GM18507 (cell line): ENCODE measurements at regions not wholly inside any gene's neighbourhood (a gene's known extent, or its start where the extent isn't known, plus 50 kb on each side); places are given as distances from the start of the nearest gene placed in this dataset.
"Not testable (repeated sequence)": the region's sequence is repeated elsewhere in the genome, so short reads cannot be mapped to it uniquely, and the experiment has no call there.

Source experiments
- DNase-seq: peaks from one replicate; pipeline ENCODE4 v3.0.0; 2011; ENCODE audit warnings: low read depth; ENCODE audit not compliant: insufficient read length; ENCODE audit errors: extremely low spot score
- FAIRE-seq: peaks from 2 replicates; lab custom pipeline; 2011; peaks lifted over from hg19 to GRCh38; lab: Jason Lieb, UNC

DNA sequence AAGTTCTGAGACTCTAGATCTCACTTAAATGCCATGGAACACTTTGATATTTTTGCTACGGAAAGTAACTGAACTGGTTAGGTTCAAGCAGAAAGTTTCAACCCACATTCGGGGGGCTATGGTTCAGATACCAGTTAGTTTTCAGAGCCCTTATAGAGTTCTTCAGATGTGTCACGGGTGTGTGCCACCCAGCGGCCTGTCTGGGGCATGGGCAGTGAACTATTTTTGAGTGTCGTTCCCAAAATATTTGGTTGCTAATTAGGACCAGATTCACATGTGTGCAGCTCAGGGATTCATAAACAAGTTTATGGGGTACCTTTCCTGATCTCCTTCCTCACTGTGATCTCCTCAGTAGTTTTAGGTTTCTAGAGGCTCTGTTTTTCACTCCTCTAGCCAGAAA is 271.9 kb downstream of the C7orf25 start:
- FAIRE-seq: no peak
- no peak for DNase-seq

DNA sequence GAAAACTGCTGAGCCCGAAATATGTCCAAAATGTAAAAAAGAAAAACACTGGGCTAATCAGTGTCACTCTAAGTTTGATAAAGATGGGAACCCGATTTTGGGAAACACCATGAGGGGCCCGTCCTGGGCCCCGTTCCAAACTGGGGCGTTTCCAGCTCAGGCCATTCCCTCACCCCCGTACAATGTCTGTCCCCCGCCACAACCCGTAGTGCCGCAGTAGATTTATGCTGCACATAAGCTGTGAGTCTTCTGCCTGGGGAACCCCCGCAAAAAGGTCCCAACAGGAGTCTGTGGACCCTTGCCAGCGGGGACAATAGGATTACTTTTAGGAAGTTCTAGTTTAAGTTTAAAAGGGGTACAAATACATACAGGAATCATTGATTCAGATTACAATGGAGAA is 275.5 kb downstream of the C7orf25 start:
- DNase-seq, FAIRE-seq: not testable (repeated sequence)

DNA sequence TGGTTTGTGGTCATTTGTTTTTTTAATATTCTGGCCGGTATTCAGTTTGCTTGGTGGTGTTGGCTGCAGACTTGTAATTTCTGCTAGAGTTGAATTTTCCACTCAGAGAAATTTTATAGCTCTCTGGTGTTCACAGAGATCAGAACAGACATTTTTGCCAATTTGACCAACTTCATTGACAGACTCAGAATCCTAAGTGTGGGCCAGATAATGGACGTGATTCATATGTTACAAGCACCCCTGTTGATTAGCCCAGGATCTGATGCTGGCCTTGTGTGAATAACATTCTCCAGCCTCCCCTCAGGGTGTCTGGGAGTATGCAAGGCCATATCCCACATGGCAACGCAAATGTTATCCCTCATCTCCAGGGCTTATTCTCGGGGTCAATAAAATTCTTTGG is 283.8 kb downstream of the C7orf25 start:
- DNase-seq (no peak), FAIRE-seq (no peak)

DNA sequence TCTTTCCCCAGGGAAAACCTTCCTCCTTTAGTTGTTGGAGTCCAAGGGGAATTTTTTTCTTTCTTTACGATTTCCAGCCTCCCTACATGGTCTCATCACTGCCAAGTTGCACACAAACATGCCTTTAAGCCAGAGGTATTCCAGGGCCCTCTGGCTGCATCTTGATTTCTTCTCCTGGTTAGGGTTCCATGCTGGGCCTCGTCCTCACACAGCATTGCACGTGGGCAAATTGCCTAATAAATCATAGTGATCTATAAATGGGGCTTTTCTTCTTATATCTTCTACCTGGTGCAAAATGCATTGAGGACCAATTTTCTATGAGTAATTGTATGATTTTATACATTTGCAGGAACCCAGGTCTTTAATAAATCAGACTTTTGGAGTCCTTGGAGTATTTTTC is 284.2 kb downstream of the C7orf25 start:
- no peak for DNase-seq
- no peak for FAIRE-seq

DNA sequence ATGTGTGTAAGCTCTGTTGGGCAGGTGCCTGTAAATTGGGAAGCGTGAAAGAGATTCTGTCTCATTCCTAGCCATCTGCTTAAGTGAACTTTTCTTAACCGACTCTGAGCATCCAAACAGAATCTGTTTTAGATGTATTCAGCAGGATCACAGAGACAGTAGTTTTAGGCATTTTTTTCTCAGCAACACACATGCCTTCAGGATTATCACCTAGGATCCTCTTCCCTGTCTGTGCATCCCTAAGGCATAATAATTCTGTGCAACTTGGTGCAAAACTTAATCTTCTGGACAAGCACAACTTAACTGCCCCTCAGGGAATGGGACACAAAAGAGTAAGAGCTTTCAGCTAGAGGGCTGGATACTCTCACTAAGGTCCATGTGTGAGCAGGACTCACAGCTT is 284.8 kb downstream of the C7orf25 start:
- FAIRE-seq: no peak
- DNase-seq: no peak

DNA sequence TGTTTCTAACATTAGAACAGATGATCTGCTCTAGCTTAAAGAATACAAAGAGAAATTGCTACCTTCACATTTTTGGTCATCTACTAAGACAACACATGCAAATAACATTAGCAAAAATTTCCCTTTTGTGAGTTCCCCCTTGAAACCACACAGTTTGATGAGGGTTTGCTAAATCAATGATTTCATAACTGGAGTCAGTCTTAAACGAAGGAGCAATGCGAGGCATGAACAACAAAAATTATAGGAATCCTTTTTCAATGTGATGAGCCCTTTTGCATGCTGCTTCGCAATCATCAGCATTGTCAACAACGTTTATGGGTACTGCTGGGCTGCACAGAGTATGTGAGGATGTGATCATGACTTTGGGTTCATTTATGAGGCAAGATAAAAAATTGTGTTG is 286.4 kb downstream of the C7orf25 start:
- DNase-seq: no peak
- FAIRE-seq: no peak

DNA sequence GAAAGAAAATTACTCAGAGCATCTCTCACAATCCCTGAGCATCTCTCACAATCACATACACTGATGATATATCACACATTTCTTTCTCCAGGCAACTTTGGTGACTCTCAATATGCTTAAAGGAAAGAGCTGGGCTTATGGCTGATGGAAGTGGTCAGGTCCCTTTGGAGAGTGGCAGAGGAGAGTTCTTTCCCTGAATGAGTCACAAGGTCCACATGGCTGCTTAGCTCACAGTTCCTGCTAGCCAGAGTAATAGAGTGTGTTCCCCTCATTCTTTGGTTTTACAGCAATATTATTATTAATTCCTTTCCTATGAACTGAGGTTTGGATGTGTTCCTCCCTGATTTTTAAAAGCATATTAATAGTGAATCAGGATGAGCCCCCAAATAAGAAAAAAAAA is 287.4 kb downstream of the C7orf25 start:
- no peak for FAIRE-seq
- DNase-seq: no peak

DNA sequence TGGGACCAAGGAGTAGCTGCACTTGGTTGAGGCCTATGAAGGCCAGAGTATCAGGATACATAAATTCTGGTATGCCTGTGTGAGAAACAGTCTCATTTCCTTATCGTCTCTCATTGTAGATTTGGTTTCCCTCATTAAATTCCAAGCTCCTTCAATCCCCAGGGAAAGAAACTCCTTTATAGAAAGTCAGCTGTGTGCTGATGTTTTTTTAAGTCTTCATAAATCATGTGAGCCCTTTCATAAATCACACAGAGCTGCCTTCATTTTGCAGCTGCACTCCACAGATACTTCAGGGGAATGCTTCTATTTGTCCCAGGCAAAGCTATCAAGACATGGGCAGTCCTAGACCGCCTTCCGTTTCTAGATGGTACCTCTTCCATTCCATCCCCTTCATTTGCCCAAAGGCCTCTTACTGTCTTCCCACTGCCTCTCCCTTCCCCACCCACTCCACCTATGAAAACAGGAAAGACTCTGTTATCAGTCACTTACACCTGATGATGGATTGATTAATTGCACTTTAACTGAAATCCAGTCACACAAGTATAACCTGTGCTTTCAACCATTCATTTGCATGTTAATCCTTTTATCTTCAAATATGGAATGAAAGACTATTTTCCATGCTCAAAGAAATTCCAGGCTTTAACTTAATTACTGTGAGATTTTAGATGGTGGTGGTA is 290.2 kb downstream of the C7orf25 start:
- DNase-seq (no peak), FAIRE-seq (no peak)

DNA sequence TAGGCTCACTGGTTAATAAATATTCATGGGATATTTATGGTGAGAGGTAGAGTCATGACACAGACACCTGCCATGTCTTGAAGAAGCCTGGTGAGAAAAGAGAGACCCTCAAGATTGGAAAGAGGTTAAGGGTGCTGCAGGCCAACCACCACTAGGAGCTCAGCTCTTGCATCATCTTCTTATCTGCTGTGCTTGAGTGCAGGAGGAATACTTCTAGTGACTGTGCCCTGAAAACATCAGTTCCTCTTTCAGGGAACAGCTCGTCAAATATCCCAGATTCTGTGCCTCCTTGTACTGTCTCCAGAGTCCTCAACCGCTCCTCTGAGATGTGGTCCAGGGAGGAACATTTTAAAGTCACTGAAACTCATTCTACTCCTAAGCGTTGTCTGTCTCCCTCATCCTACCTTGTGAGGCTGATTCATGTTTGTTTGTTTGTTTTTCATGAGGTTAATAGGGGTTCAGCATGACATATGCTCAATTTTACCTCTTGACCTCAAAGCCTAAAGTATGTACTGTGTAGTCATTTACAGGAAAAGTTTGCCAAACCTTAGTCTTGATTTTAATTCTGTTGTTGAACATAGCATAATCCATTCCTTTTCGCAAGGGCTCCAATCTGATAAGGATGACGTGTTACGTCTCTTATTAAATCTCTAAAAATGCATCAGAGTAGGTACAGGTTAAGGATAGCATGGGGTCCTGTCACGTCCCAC is 293.1 kb downstream of the C7orf25 start:
- DNase-seq (no peak), FAIRE-seq (no peak)

DNA sequence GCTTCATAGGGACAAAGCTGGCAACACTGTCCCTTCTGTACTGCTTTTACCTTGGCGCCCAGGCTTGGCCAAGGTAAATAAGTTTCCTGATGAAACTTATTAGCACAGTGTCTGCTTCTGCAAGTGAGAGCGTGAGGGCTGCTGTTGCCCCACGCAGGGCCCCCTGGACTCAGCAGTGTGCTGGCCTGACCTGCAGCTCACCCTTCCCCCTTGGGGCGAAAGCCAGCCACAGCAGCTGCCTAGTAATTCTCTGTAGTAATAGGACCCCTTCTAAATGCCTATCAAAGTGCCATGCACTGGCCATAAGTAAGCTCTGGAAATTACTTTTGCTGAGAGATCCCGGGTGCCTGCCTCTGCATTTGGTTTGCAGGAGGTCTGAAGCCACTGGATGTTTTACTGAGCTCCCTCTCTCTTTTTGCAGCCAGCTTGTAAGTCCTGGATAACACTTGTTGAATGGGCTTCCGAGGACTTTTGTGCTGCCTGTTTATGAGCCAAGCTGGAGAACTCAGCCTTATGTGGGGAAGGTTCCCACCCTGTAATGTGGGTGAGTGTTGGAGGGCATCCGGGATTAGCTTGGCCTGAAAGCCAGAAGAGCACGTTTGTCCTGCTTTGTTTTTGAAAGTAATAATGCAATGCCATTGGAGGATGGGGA is 293.9 kb downstream of the C7orf25 start:
- DNase-seq (no peak), FAIRE-seq (no peak)

DNA sequence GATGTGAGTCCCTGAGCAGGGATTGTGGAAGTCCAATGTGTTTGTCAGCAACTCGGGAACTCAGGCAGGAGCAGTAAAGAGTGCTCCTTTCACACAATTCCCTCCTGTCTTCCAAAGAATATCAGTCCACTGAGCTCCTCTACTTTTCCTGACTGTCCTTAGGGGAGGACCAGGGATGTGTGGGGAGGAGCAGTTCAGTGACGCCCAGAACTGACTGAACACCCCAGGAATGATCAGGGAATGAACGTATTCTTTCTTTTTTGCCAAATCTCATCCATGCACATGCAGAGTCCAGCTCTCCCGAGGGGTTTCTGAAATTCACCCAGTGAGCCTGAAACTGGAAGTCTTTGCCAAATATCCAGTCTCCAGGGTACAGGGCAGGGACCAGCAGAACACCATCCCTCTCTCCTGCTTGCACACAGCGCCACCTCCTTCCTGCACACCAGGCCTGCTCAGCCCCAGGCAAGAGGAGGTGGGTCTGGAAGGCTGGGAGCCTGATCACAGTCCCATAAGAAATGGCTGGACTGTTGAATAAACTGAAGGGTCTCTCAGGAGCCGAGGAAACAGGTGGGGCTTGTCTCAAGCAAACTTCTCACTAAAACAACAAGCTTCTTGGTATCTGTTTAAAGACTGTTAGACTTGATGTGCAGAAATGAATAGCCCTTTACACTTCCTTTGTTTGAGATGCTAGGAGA is 294.7 kb downstream of the C7orf25 start:
- DNase-seq (no peak), FAIRE-seq (no peak)

DNA sequence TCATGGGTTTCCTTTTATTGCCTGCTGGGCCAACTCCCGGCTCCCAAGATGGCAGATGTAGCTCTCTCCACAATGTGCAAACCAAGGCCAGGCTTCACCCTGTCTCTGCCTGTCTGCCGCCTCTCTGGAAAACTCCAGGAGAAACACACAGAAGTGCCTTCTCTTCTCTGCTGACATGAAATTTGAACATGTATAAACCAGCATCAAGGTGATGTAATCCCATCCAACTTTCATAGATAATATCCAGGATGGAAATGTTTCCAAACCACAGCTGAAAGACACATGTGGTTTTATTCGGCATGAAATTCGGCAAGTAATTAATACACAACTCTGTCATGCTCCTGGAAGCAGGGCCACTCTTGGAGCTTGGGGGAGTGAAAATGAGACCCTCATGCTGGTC is 297.2 kb downstream of the C7orf25 start:
- FAIRE-seq (no peak), DNase-seq (no peak)

DNA sequence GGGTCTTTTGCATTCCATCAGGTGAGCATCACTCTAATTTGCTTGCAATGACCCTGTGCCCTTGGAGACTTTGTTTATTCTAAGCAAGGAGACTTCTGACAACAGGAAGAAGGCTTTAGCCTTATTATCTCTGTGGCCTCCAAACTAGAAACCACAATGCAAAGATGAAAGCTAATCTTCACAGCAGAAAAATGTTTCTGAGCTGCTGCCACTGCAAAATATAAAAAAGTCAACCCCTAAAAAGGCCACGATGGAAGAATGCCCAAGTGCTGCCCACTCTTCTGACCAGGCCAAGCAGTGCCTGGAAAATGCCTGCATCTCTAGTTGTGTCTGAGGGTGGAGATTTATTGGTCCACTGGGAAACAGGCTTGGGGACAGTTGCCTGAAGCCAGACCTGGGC is 299.9 kb downstream of the C7orf25 start:
- DNase-seq (no peak), FAIRE-seq (no peak)

DNA sequence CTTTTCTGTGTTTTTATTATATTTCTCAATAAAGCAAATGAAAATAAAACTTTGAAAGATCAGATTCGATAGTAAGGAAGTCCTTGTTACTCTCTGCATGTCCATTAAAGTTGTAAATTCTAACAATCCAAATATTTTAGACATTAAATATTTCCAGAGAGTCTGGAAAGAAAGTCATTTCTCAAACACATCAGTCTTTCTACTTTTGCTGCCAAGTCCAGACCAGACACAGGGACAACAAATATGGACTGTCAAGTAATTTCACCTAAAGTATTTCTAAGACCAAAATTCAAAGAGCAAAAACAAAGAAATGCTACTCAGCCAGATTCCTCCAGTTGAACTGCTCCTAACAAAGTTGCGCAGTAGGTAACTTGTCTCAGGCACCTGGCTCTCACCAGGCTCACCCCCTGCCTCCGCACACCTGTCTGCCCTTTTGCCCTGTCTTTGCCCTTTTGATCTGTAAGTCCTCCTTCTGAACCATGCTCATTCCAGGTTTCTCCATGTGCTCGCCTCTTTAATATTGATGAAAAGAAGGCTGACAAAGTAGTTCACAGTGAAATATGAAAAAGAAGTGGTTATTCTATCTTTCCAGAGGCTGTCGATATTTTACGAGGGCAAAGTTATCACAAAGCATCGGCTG is 300.5 kb downstream of the C7orf25 start:
- DNase-seq: no peak
- FAIRE-seq: no peak

DNA sequence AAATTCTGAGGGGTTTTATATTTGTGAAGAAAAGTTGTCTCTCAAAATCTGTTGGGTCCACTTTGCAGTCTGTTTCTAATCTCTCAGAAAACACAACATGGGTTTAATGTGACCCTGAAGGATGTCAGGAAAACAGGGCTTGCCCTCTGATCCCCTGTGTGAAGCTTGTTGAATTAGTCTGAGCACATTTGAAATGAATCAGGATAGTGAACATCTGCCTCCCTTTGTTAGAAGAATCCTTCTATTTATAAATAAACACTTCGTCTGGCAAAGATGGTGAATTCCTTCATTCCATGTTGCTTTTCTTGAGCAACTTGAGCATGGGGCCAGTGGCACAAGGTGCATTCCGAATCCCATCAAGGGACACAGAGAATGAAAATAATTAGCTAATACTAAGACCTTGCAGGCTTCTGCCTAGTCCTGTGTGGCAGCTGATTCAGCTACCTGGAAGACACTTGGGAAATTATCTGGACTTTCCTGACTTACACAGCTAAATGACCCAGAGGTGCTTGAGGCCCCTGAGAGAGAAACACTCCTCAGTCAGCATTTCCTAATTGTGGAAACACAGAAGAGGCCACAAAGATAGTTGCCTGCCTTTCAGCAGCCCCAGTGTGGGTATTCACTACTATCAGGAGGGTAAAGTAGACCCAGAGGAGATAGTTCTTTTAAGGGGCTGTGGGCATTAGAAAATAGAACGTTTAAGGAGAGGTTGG is 305.5 kb downstream of the C7orf25 start:
- DNase-seq (no peak), FAIRE-seq (no peak)

DNA sequence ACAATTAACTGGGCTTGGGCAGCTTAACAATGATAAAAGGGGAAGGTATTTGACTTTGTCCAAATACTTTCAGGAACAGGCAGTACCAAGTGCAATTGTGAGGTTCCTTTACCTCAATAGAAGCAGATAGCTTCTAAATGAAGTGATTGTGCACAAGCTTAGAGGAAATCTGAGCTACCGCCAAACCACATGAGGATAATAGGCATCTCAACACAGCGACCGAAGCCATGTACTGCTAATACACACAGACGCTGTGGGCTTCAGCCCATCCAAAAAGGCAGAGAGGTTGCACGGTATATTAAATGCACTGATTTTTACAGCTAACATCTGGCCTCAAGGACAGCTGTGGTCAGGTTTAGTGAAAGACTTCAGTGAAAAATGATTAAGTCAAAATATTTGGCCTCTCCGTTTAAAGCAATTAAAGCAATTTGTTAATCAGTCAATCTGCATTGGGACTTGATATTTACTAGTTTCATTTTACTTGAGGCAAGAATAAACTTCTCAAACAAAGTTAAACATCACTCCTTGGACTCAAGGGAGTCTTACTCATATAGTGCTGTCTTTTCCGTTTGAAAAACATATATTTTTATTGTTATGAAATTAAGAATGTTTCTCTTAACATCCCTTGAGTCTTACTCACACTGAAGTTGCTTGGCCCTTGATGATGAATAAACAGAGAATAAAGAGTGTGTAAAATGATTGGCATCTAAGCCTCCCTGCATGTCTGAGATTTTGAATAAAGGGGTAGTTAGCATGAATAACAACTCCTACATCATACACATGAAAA is 306.3 kb downstream of the C7orf25 start:
- no peak for FAIRE-seq

DNA sequence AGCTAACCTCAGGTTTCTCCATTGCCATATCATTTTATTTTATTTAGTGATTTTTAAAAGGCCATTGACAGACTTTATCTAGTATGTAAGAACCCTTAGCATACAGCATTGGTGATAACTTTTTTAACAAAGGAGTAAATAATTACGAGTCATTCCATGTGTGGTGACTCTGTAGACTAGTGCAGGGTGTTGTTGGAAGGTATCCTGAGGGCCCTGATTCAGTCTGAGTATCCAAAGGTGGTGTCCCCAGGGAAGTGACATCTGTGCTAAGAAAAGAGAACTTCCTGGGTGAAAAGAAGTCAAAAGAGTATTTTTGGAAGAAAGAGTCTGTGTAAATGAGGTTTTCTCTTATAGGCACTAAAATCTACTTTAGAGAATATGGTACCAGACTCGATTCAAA is 308.4 kb downstream of the C7orf25 start:
- no peak for DNase-seq
- no peak for FAIRE-seq

More for the DNA sequence above, 306.3 kb downstream of the C7orf25 start:
- no peak for DNase-seq

DNA sequence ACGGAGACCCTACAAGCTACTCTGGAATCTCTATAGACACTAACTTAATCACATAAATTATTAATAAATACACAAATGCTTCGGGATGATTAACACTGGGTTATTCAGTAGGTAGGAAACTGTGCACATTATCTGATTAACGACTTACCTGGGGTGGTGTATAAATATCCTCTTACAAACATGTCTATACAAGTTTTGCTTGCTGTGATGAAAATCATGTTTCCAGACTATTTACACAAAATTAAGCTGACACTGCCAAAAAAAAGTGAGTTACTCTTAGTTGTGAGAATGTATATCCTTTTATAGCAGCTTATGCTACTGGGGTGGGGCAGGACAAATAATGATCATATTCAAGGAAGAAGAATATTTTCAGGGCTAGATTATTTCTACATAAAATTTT is 314.6 kb downstream of the C7orf25 start:
- no peak for FAIRE-seq
- DNase-seq: no peak

DNA sequence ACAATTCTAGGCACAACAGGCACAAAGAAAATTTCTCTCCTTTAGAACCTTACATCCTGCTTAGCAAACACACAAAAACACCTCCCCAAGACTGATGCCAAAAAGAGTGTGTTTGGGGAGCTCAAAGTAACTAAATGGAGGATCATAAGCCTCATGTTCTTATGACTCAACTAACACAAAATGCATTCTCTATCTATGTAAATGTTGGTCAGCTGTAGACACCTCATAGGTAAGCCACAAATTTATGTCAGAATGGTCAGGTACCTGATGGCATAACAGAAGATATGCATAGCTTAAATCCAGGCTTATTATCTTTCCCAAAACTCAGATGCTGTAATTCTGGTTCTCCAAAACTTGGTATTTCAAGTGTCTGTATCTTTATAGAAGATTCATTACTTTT is 315.1 kb downstream of the C7orf25 start:
- FAIRE-seq (no peak), DNase-seq (no peak)
